Astrocyte of the spinal cord (primary cell): ENCODE measurements at regions not wholly inside any gene's neighbourhood (a gene's known extent, or its start where the extent isn't known, plus 50 kb on each side); places are given as distances from the start of the nearest gene placed in this dataset.

Experiments
- DNase-seq: peaks from one replicate; pipeline ENCODE4 v3.0.0; 2011; ENCODE audit warnings: low read depth, low spot score
- H3K4me3 ChIP-seq: 2 replicates; pipeline ENCODE4 v1.5.1; 2011; ENCODE audit warnings: low read depth, mild to moderate bottlenecking, low read length, moderate library complexity
- CTCF ChIP-seq: IDR thresholded peaks from 2 replicates; pipeline ENCODE4 v1.5.1; 2012; ENCODE audit warnings: low read depth, mild to moderate bottlenecking, low read length, inconsistent platforms
- in situ Hi-C: cut with HindIII; loops from 2 replicates; pipeline ENCODE4 v1.10.0; 2017; ENCODE audit warnings: low sequenced_read_pairs

- in situ Hi-C loops = no loop called here
- H3K4me3 ChIP-seq = no peak overlapping the region
- no peak for TF ChIP-seq CTCF
- no peak for DNase-seq
Observed at GRCh38 chr4:114358901-114359300, 239.7 kb upstream of the UGT8 start.

GRCh38 chr4:114361249-114361648 is 237.4 kb upstream of the UGT8 start:
- DNase-seq = no peak
- H3K4me3 ChIP-seq = no peak overlapping the region
- TF ChIP-seq CTCF = no peak
- in situ Hi-C loops = no loop called here

- in situ Hi-C loops = no loop called here
- DNase-seq = peak; percentile 79
- no peak for TF ChIP-seq CTCF
- no peak overlapping the region for H3K4me3 ChIP-seq
Observed at GRCh38 chr4:114364857-114365256, 233.8 kb upstream of the UGT8 start.

GRCh38 chr4:114365591-114365990 is 233.0 kb upstream of the UGT8 start:
- H3K4me3 ChIP-seq = no peak overlapping the region
- in situ Hi-C loops = no loop called here
- no peak for TF ChIP-seq CTCF
- no peak for DNase-seq

GRCh38 chr4:114366368-114366767 is 232.2 kb upstream of the UGT8 start:
- H3K4me3 ChIP-seq = no peak overlapping the region
- no peak for DNase-seq
- in situ Hi-C loops = no loop called here
- TF ChIP-seq CTCF = no peak

- TF ChIP-seq CTCF = no peak
- in situ Hi-C loops = no loop called here
- H3K4me3 ChIP-seq = no peak overlapping the region
- DNase-seq = no peak
Observed at GRCh38 chr4:114368751-114369150, 229.9 kb upstream of the UGT8 start.

- in situ Hi-C loops = no loop called here
- DNase-seq = no peak
- H3K4me3 ChIP-seq = no peak overlapping the region
- TF ChIP-seq CTCF = no peak
Observed at GRCh38 chr4:114373508-114373907, 225.1 kb upstream of the UGT8 start.
